ENCODE measurements at regions not wholly inside any gene's neighbourhood (a gene's known extent, or its start where the extent isn't known, plus 50 kb on each side); places are given as distances from the start of the nearest gene placed in this dataset.

DNA sequence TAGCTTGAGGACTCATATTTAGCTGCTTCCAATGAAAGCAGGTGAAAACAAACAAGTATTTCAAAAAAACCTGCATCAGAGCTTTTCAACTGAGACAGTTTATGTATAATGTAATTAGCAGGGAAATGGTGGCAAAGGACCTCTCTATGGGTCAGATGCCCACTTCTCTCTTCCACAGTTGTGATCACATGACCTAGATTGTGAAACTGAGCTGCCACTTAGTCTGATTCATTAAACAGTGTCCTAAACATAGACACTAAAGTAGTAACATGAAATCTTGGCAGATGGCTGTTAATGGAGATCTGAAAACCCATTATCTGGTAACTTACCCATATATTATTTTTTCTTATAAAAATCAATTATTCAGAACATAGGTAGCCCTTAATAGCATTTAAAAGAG lies 663.6 kb upstream of the RIOK2 start:
- DNase-seq (ENCODE audit: low spot score) (no peak), ATAC-seq (ENCODE audit: low FRiP score) (no peak)
- TF ChIP-seq CTCF (IDR thresholded peaks at IDR 0.05), result no peak

DNA sequence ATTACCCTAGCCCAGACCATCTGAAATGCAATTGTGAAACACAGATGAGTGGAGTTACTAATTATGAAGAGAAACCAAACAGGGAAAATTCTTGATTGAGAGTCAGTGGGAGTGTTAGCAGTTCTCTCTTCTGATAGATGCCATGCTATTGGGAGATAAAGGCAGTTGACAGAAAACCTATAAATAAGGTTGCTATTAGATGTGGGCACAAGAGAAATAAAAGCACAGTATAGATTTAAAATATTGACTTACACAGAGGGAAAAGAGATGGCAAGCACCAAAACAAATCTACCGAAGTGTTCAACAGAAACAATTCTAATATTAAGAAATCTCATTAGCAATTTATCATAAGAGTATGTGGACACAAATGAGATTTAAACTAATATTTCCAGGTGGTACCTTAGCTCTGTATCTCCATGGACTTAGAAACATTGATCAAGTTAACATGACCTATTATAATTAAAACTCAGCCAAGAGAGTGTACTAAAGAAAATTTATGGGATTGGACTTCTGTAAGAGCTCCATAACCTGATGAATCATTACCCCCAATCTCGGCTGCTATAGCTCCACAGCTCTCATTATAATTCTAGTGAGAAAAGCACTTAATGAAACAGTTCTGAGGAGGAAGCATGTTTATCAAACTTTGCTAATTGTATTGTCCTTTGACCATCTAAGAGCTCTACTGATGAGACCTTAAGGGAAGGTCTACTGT lies 665.0 kb upstream of the RIOK2 start:
- ATAC-seq (ENCODE audit: low FRiP score), result no peak
- TF ChIP-seq CTCF (IDR thresholded peaks at IDR 0.05), result no peak
- DNase-seq (ENCODE audit: low spot score), result no peak

DNA sequence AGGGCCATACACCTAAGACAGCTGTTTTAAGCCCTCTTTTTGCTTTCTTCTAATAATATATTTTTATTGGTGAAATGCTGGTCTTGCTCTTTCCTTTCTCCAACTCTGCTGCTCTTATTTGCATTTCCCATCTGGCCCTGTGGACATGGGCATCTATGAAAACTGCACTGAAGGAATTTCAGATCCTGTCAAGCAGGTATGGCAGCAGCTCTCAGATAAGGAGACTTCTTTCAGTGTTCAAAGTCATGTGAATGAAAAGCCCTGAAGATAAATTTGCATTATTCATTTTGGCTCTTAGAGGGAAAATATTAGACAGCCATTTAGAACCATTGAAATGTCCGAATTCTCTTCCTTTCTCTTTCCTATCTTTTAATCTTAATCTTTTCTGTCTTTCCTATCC lies 668.0 kb upstream of the RIOK2 start:
- DNase-seq (ENCODE audit: low spot score) (no peak), ATAC-seq (ENCODE audit: low FRiP score) (no peak)
- no peak for TF ChIP-seq CTCF (IDR thresholded peaks at IDR 0.05)

- TF ChIP-seq CTCF (IDR thresholded peaks at IDR 0.05), result no peak
- ATAC-seq (ENCODE audit: low FRiP score), result no peak
- DNase-seq (ENCODE audit: low spot score), result no peak
These were observed 672.1 kb upstream of the RIOK2 start for GRCh38 chr5:97854871-97855762.

DNA sequence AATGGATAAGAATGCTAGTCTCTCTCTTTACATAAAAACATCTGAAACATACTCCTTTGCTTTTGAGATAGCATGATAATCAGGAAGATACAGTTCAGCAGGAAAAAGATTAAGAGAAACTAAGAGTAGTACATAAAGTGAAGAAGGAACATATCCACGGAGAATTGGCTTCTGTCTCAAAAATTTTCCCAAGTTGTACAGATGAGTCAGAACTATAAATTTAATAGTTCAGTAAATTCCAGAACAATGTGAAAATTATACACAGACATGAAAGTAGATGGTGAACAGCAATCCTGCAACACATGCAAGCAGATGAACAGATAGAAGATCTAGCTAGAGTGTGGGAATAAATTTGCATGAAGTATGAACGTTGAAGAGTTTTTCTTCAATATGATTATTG lies 691.4 kb upstream of the RIOK2 start:
- DNase-seq (ENCODE audit: low spot score) (no peak), ATAC-seq (ENCODE audit: low FRiP score) (no peak)
- TF ChIP-seq CTCF (IDR thresholded peaks at IDR 0.05), result no peak

DNA sequence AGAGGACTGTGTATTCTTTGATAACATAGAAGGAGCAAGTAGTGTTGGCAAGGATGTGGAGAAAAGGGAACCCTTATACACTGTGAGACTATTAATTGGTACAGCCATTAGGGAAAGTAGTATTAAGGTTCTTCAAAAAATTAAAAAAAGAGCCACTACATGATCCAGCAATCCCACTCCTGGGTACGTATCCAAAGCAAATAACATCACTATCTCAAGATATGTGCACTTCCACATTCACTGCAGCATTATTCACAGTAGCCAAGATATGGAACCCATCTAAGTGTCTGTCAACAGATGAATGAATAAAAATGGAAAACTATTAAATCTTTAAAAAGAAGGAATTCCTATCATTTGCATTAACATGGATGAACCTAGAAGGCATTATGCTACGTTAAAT lies 693.2 kb upstream of the RIOK2 start:
- no peak for ATAC-seq (ENCODE audit: low FRiP score)
- no peak for TF ChIP-seq CTCF (IDR thresholded peaks at IDR 0.05)
- DNase-seq (ENCODE audit: low spot score), result no peak
